HCT116 (cell line): ENCODE measurements at regions not wholly inside any gene's neighbourhood (a gene's known extent, or its start where the extent isn't known, plus 50 kb on each side); places are given as distances from the start of the nearest gene placed in this dataset.

Experiments
- ATAC-seq: fragments of 200-7000 bp; cut with Tn5 transposase; 2 replicates; pipeline ENCODE4 v1.9.1; 2020; ENCODE audit warnings: mild to moderate bottlenecking, moderate library complexity
- BruUV-seq: library from RNA; stranded (reverse); fragments of 400-500 nt; replicated peaks from 2 replicates; lab custom pipeline; 2021; lab: Mats Ljungman, UMichigan
- CTCF ChIA-PET: fragments of 300-600 bp; sonication (Branson Sonifier 250); formaldehyde crosslinking; loops from one replicate; lab custom pipeline; 2021; ENCODE audit warnings: antibody characterized with exemption; lab: Charles Lee
- POLR2A ChIA-PET: fragments of 300-600, 350-600 bp; sonication (Branson Sonifier 250); formaldehyde crosslinking; loops from one replicate; lab custom pipeline; 2021; ENCODE audit warnings: antibody characterized with exemption; lab: Charles Lee
- RAD21 ChIA-PET, 2 experiments: fragments of 300-600 bp; sonication (Branson Sonifier 250); formaldehyde crosslinking; loops; one replicate each; lab custom pipeline; 2023; ENCODE audit warnings: low total read pairs in 2 of 2; ENCODE audit not compliant: uncharacterized antibody in 2 of 2, unreplicated experiment in 2 of 2, low non-redundant PET in 1 of 2; lab: Charles Lee
- DNase-seq: peaks from one replicate; pipeline ENCODE4 v3.0.0-alpha.2; 2010; ENCODE audit warnings: low read depth, low spot score
- H2AFZ ChIP-seq: fragments of 200-600 bp; shearing (Covaris generic), sonication (generic); 2 replicates; pipeline ENCODE4 v1.6.1; 2017; ENCODE audit warnings: low read depth, mixed run types, mixed read lengths, antibody characterized with exemption, low read length; ENCODE audit not compliant: poor library complexity, severe bottlenecking
- H3K27ac ChIP-seq: 2 replicates; pipeline ENCODE4 v1.5.1; 2012; ENCODE audit warnings: low read depth, low read length
- H3K27me3 ChIP-seq: fragments of 200-600 bp; sonication (generic); 2 replicates; pipeline ENCODE4 v1.6.1; 2016; ENCODE audit warnings: mixed run types, low read length, mixed read lengths; ENCODE audit not compliant: insufficient read depth
- H3K36me3 ChIP-seq, 2 experiments: fragments of 200-500 bp in 1 of 2; fragments of 200-600 bp in 1 of 2; sonication (Bioruptor generic) in 1 of 2; sonication (generic) in 1 of 2; 2 replicates each; pipeline versions ENCODE4 v1.5.1 to v1.6.1; 2014 to 2016; ENCODE audit warnings: low read length in 2 of 2, inconsistent platforms in 1 of 2, mixed read lengths in 1 of 2, mixed run types in 1 of 2; ENCODE audit not compliant: insufficient read depth in 2 of 2, control insufficient read depth in 1 of 2
- H3K4me1 ChIP-seq, 2 experiments: fragments of 200-600 bp in 1 of 2; sonication (generic) in 1 of 2; 2 replicates each; pipeline versions ENCODE4 v1.5.1 to v1.6.1; 2012 to 2017; ENCODE audit warnings: low read length in 2 of 2, inconsistent platforms in 1 of 2, mild to moderate bottlenecking in 1 of 2, mixed read lengths in 1 of 2, mixed run types in 1 of 2, moderate library complexity in 1 of 2; ENCODE audit not compliant: insufficient read depth in 2 of 2, control insufficient read depth in 1 of 2
- H3K4me2 ChIP-seq: fragments of 200-600 bp; sonication (generic); 2 replicates; pipeline ENCODE4 v1.6.1; 2017; ENCODE audit warnings: mixed run types, low read length, mixed read lengths
- H3K4me3 ChIP-seq, 2 experiments: fragments of 200-600 bp in 1 of 2; sonication (generic) in 1 of 2; replicated peaks in 1 of 2; 2 replicates each; pipeline ENCODE4 v1.5.1; 2011 to 2016; ENCODE audit warnings: low read length in 2 of 2, control low read depth in 1 of 2, low read depth in 1 of 2, mild to moderate bottlenecking in 1 of 2, mixed read lengths in 1 of 2, mixed run types in 1 of 2
- H3K79me2 ChIP-seq: fragments of 200-600 bp; sonication (generic); 2 replicates; pipeline ENCODE4 v1.6.1; 2017; ENCODE audit warnings: mild to moderate bottlenecking, mixed run types, low read length, moderate library complexity, mixed read lengths; ENCODE audit not compliant: insufficient read depth
- H3K9ac ChIP-seq: fragments of 200-600 bp; sonication (generic); 2 replicates; pipeline ENCODE4 v1.6.1; 2016; ENCODE audit warnings: low read length, mixed read lengths
- H3K9me2 ChIP-seq: fragments of 200-600 bp; sonication (generic), shearing (Covaris generic); 2 replicates; pipeline ENCODE4 v1.6.1; 2017; ENCODE audit warnings: mixed run types, mild to moderate bottlenecking, moderate library complexity; ENCODE audit not compliant: insufficient read depth
- H3K9me3 ChIP-seq, 2 experiments: fragments of 200-500 bp in 1 of 2; fragments of 200-600 bp in 1 of 2; sonication (Bioruptor generic) in 1 of 2; sonication (generic) in 1 of 2; 2 replicates each; pipeline ENCODE4 v1.6.1; 2014 to 2017; ENCODE audit warnings: low read length in 2 of 2, mixed read lengths in 2 of 2, inconsistent platforms in 1 of 2, low read depth in 1 of 2, mild to moderate bottlenecking in 1 of 2, mixed run types in 1 of 2, moderate library complexity in 1 of 2; ENCODE audit not compliant: control insufficient read depth in 1 of 2, insufficient read depth in 1 of 2
- H4K20me1 ChIP-seq: fragments of 200-600 bp; sonication (generic), shearing (Covaris generic); 2 replicates; pipeline ENCODE4 v1.6.1; 2017; ENCODE audit warnings: mixed run types, mild to moderate bottlenecking, moderate library complexity; ENCODE audit not compliant: insufficient read depth
- ATF3 ChIP-seq: IDR thresholded peaks from 2 replicates; pipeline ENCODE4 v1.6.1; 2012
- CBX3 ChIP-seq: IDR thresholded peaks from 2 replicates; pipeline ENCODE4 v1.6.1; 2012; ENCODE audit warnings: low read depth
- EGR1 ChIP-seq: IDR thresholded peaks from 2 replicates; pipeline ENCODE4 v1.6.1; 2012; ENCODE audit warnings: low read depth
- EZH2 ChIP-seq: fragments of 200-600 bp; sonication (generic); IDR thresholded peaks from 2 replicates; pipeline ENCODE4 v1.6.1; 2017; ENCODE audit warnings: antibody characterized with exemption, mixed run types
- REST ChIP-seq: IDR thresholded peaks from 2 replicates; pipeline ENCODE4 v1.6.1; 2012; ENCODE audit warnings: low read depth
- SIN3A ChIP-seq: IDR thresholded peaks from 2 replicates; pipeline ENCODE4 v1.6.1; 2012; ENCODE audit warnings: low read depth
- SP1 ChIP-seq: IDR thresholded peaks from 2 replicates; pipeline ENCODE4 v1.6.1; 2012; ENCODE audit warnings: low read depth
- TCF7L2 ChIP-seq: IDR thresholded peaks from 2 replicates; pipeline ENCODE4 v1.7.0; 2011; ENCODE audit warnings: borderline replicate concordance, inconsistent platforms; ENCODE audit not compliant: insufficient read depth, insufficient read length; ENCODE audit errors: extremely low read depth
- YY1 ChIP-seq: IDR thresholded peaks from 2 replicates; pipeline ENCODE4 v1.6.1; 2011; ENCODE audit warnings: low read length, low read depth, moderate library complexity, mild to moderate bottlenecking; ENCODE audit not compliant: insufficient replicate concordance; ENCODE audit errors: extremely low read depth
- ZBTB33 ChIP-seq: IDR thresholded peaks from 2 replicates; pipeline ENCODE4 v1.6.1; 2011; ENCODE audit warnings: mild to moderate bottlenecking, low read length, moderate library complexity; ENCODE audit not compliant: insufficient replicate concordance; ENCODE audit errors: extremely low read depth
- ZNF274 ChIP-seq: fragments of 200-500 bp; sonication (Bioruptor generic); IDR thresholded peaks from 2 replicates; pipeline ENCODE4 v1.6.1; 2014; ENCODE audit warnings: mild to moderate bottlenecking, low read depth, low read length, inconsistent platforms
- intact Hi-C: fragments of 100-400 bp; cut with micrococcal nuclease; formaldehyde crosslinking; loops from 2 replicates; pipeline ENCODE4 v1.10.0; 2022

GRCh38 chr1:79530055-79530454 is 523.5 kb upstream of the ADGRL4 start:
- H3K9me2 ChIP-seq, result no peaks in the 10 kb centered on the region
- H3K36me3 ChIP-seq, result no peaks in the 10 kb centered on the region
- no peak overlapping the region for H3K4me3 ChIP-seq
- H3K9me3 ChIP-seq, result no peaks in the 10 kb centered on the region
- no peak overlapping the region for H3K27ac ChIP-seq
- BruUV-seq, result no TSS peak
- RAD21 ChIA-PET, result no interaction called here
- ATAC-seq (no peak), DNase-seq (no peak)
- no peaks in the 10 kb centered on the region for H4K20me1 ChIP-seq
- H3K9ac ChIP-seq, result no peak overlapping the region
- CTCF ChIA-PET, result no interaction called here
- intact Hi-C loops, result no loop called here
- POLR2A ChIA-PET, result no interaction called here
- H2AFZ ChIP-seq, result no peak overlapping the region
- no peak overlapping the region for H3K4me2 ChIP-seq
- no peaks in the 10 kb centered on the region for H3K4me1 ChIP-seq
- H3K27me3 ChIP-seq, result no peaks in the 10 kb centered on the region
- H3K79me2 ChIP-seq, result no peaks in the 10 kb centered on the region
- TF ChIP-seq SP1 (no peak), ZBTB33 (no peak), SIN3A (no peak), ZNF274 (no peak), EZH2 (no peak), ATF3 (no peak)

GRCh38 chr1:79524126-79524525 is 517.6 kb upstream of the ADGRL4 start:
- Histone ChIP-seq H3K4me2 (no peak overlapping the region), H3K27ac (no peak overlapping the region), H3K9me3 (no peaks in the 10 kb centered on the region), H3K27me3 (no peaks in the 10 kb centered on the region), H4K20me1 (no peaks in the 10 kb centered on the region), H3K36me3 (no peaks in the 10 kb centered on the region), H3K79me2 (no peaks in the 10 kb centered on the region), H3K4me3 (no peak overlapping the region), H3K9ac (no peak overlapping the region), H3K9me2 (no peaks in the 10 kb centered on the region), H2AFZ (no peak overlapping the region), H3K4me1 (no peaks in the 10 kb centered on the region)
- no TSS peak for BruUV-seq
- DNase-seq (no peak), ATAC-seq (no peak)
- intact Hi-C loops, result no loop called here
- TF ChIP-seq TCF7L2, result no peak
- TF ChIP-seq YY1, result no peak
- no peak for TF ChIP-seq SIN3A
- no peak for TF ChIP-seq EZH2
- TF ChIP-seq REST, result no peak
- TF ChIP-seq EGR1, result no peak
- no peak for TF ChIP-seq CBX3
- ChIA-PET RAD21 (interaction anchor here in 1 of 2 experiments (0.7 kb wide), 1 partner anchor 913 kb away, joined by 3 read pairs; no protein-coding TSS in a partner anchor), POLR2A (no interaction called here), CTCF (no interaction called here)
